ELF-1 (cell line): ENCODE measurements at regions not wholly inside any gene's neighbourhood (a gene's known extent, or its start where the extent isn't known, plus 50 kb on each side); places are given as distances from the start of the nearest gene placed in this dataset.
"Not testable (repeated sequence)": the region's sequence is repeated elsewhere in the genome, so short reads cannot be mapped to it uniquely, and the experiment has no call there.

Experiments used
- DNase-seq: peaks from one replicate; pipeline ENCODE4 v3.0.0-alpha.2; 2016; ENCODE audit warnings: low read depth, low spot score

DNA sequence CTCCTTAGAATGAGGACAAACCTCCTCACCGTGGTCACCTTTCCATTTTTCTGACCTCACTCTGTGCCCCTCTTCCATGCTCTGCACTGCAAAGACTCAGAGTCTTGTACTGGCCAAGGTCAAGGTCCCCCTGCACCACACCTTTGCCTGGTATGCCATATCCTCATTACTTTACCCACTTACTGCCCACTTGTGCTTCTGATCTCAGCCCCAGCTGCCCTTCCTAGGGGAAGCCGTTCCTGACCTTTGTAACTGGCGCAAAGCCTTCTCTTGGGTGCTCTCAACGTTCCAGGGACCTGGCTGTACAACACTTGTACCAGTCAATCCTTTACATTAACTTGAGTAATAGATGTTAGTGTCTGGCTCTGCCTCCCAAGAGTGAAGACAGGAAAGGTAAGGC is 256.0 kb downstream of the SV2B start:
- DNase-seq: no peak

DNA sequence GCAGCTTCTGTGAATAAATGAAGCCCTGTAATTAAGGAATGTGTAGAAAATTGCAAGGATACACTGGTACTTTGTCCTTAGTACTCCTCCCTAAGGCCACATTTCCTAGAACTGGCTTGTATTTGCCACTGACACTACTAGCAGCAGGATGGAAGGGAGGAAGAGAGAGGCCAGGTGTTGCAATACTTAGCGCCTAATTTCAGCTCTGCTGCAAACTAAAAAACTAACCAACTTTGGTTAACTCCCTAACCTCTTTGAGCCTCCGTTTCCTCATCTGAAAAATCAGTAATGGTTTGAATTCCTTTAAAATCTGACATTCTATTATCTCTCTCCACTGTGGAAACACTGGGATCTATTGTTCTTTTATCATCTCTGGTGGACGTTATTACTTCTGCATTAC is 257.0 kb downstream of the SV2B start:
- DNase-seq: no peak

DNA sequence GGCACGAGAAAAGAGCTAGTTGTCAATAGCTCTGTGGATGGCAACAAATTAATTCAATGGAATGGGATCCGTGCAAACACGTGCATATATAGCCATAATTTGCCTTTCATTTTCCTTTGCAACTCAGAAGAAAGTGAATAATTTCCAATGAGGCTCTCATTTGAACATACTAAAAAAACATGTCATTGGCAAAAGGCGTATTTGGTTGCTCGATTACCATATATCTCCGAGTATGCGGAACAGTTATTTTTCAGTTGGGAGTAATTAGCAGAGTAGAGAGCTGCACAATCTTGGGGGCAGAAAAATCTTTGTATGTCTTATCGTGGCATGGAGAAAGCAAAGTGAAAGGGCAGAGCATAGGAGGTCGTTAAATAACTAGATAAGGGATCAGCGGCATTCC is 257.4 kb downstream of the SV2B start:
- no peak for DNase-seq

- DNase-seq: no peak
These were observed 258.3 kb downstream of the SV2B start for GRCh38 chr15:91358405-91358804.

GRCh38 chr15:91361696-91362095 is 261.6 kb downstream of the SV2B start:
- DNase-seq: not testable (repeated sequence)

DNA sequence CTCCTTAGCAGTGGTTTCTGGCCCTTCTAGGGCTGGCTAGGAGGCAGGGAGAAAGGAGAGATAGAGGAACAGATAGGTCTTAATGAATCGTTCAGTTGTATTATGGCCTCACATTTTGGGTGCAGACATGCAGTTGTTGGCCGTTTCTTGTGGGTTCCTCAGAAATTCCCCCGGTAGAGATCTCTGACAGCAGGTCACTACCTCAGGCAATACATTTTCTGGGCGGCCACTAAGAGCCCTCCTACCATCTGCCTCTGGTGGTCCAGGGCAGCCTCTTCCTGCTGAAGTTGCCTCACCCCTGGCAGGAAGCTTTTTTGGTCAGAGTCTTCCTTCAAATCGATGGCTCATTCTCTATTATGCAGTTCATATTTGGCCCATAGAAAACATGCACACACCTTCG is 266.1 kb downstream of the SV2B start:
- no peak for DNase-seq

GRCh38 chr15:91368611-91369010 is 268.6 kb downstream of the SV2B start:
- peak; percentile 7 for DNase-seq

- no peak for DNase-seq
These were observed 269.8 kb downstream of the SV2B start for GRCh38 chr15:91369823-91370222.

DNA sequence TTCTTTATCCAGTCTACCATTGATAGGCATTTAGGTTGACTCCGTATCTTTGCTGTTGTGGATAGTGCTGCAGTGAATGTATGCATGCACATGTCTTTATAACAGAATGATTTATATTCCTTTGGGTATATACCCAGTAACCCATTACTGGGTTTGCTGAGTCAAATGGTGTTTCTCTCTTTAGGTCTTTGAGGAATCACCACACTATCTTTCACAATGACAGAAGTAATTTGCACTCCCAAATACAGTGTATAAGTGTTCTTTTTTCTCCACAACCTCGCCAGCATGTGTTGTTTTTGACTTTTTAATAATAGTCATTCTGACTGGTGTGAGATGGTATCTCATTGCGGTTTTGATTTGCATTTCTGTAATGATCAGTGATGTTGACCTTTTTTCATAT is 271.3 kb downstream of the SV2B start:
- not testable (repeated sequence) for DNase-seq

GRCh38 chr15:91374336-91374735 is 274.3 kb downstream of the SV2B start:
- no peak for DNase-seq

GRCh38 chr15:91376038-91376437 is 276.0 kb downstream of the SV2B start:
- DNase-seq: no peak

DNA sequence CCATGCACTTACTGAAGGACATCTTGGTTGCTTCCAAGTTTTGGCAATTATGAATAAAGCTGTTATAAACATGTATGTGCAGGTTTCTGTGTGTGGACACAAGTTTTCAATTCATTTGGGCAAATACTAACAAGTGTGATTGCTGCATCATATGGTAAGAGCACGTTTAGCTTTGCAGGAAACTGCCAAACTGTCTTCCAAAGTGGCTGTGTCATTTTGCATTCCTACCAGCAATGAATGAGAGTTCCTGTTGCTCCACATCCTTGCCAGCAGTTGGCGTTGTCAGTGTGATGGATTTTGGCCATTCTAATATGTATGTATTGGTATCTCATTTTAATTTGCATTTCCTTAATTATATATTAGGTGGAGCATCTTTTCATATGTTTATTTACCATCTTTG is 280.1 kb downstream of the SV2B start:
- DNase-seq: no peak

DNA sequence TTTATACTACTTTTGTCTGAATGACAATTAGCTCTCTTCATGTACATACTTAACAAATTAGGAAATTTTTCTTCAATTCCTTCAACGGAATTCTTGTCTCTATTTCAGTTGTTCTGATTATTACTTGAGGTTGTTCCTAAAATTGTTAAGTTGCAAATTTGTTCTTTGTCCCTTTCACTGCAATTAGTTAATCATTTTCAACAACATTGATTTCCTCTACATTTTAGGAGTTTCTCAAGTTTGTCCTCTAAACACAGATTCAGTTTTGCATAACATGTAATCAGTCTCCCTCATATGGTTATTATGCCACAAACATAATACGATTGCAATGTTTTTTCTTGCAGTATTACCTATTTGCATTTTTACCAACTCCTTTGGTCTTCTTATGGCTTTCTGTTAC is 283.5 kb downstream of the SV2B start:
- no peak for DNase-seq

GRCh38 chr15:91384189-91384730 is 284.2 kb downstream of the SV2B start:
- no peak for DNase-seq

DNA sequence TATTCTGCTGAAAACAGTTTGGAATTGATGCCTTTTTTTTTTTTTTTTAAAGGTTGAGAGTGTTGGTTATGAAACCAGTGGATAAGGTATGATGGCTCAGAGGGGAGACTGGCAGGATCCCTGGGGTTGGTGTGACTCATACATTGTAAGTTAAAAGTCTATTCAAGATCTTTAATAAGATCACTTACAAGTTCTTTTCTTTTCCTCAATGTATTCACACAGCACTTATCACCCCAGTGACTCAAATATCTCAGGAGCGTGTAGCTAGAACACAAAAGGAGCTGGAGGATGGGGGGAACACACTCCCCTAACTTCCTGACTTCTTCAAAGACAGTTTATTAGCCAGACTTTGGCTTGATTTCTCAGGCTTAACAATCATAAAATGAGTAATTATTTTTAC is 285.3 kb downstream of the SV2B start:
- no peak for DNase-seq

GRCh38 chr15:91393186-91393585 is 293.1 kb downstream of the SV2B start:
- no peak for DNase-seq

- DNase-seq: no peak
These were observed 300.4 kb downstream of the SV2B start for GRCh38 chr15:91400481-91400880.

DNA sequence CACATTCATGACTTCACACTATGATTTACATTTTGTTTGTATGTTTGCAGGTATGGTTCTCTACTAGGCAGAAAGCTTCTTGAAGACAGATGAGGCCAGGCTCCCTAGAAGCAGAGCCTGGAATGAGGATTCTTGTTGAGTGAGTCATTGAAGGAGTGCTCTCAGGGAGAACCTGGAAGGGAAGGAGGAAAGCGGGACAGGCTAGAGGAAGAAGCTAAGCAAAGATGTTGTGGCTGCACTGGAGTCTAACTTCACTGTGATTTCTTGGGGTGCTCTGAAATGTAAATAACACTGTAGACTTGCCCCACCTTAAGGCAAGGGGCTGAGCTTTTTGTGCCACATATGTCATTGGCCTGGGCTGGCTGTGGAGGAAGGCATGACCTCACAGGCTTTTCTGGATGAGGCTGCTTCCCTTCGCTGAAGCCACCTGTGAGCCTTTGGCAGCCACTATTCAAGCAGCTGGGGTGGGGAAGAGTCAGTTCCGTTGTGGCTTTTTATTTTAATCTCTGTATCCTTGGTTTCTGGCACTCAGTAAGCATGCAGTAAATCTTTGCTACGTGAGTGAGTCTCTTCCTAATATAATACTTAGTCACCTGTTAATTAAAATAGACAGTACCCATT is 307.3 kb downstream of the SV2B start:
- DNase-seq: peak; percentile 65

DNA sequence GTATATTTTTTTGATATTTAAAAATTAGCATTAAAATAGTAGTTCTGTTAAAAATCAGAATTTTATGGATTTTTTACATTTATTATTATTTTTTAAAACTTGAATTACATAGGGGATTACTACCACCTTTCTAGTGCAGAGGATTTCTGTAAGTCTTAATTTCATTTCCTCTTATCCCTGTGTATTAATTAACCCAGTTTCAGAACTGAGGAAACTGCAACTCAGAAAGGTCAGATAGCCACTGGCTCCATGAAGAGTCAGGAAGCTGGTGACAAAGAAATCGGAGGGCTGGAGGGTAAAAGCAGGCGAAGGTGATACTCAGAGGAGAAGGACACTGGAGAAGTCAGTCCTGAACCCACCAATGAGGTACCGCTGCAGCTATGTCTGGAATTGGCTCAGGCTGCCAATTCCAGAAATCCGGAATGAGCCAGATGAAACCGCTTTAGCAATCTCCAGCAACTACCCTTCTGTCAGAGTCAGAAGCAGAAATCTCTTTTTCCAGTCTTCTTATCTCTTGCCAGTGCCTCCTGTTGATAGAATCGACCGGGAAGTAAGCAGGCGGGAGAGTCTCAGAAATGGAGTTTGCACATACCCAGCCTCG is 308.5 kb downstream of the SV2B start:
- peak; percentile 63 for DNase-seq

DNA sequence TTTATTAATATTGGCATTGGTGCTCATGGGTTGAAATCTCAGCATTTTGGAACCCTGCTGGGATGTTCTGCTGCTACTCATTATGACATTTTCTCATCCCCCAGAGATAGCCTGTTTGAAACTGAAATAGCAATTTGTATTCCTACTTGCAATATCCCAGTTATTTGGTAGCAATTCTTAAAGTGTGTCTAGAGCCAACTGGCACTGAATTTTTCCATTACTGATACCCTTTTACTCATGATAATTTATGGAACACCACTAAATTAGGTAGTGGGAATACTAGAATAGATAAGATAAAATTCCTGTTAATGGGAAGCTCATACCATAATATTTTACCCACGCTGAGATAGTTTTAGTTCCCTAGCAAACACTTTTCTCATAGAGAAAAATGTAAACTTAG is 309.3 kb downstream of the SV2B start:
- no peak for DNase-seq

- DNase-seq: no peak
These were observed 311.5 kb downstream of the SV2B start for GRCh38 chr15:91411586-91411985.

- no peak for DNase-seq
These were observed 312.3 kb downstream of the SV2B start for GRCh38 chr15:91412138-91412928.

- DNase-seq: no peak
These were observed 313.1 kb downstream of the SV2B start for GRCh38 chr15:91413142-91413541.
